ENCODE measurements at regions not wholly inside any gene's neighbourhood (a gene's known extent, or its start where the extent isn't known, plus 50 kb on each side); places are given as distances from the start of the nearest gene placed in this dataset.

GRCh38 chr13:34638897-34639296 is 303.2 kb upstream of the NBEA start:
- H3K4me3 ChIP-seq (ENCODE audit: low read length) = no peak overlapping the region
- no peaks in the 10 kb centered on the region for H3K36me3 ChIP-seq (ENCODE audit: control insufficient read depth, insufficient read depth, low read length)
- no peak overlapping the region for H3K9ac ChIP-seq (ENCODE audit: low read length)
- no peaks in the 10 kb centered on the region for H3K4me1 ChIP-seq (ENCODE audit: control insufficient read depth, insufficient read depth, low read length)
- H3K27ac ChIP-seq (ENCODE audit: low read depth, low read length) = no peak overlapping the region
- H3K27me3 ChIP-seq (ENCODE audit: control insufficient read depth, insufficient read depth, low read length) = no peaks in the 10 kb centered on the region

- Histone ChIP-seq H3K9ac (ENCODE audit: low read length) (no peak overlapping the region), H3K27ac (ENCODE audit: low read depth, low read length) (no peak overlapping the region), H3K4me1 (ENCODE audit: control insufficient read depth, insufficient read depth, low read length) (no peaks in the 10 kb centered on the region), H3K36me3 (ENCODE audit: control insufficient read depth, insufficient read depth, low read length) (no peaks in the 10 kb centered on the region), H3K4me3 (ENCODE audit: low read length) (no peak overlapping the region), H3K27me3 (ENCODE audit: control insufficient read depth, insufficient read depth, low read length) (no peaks in the 10 kb centered on the region)
These were observed 301.7 kb upstream of the NBEA start for GRCh38 chr13:34640179-34640992.

- Histone ChIP-seq H3K36me3 (ENCODE audit: control insufficient read depth, insufficient read depth, low read length) (no peaks in the 10 kb centered on the region), H3K9ac (ENCODE audit: low read length) (no peak overlapping the region), H3K4me3 (ENCODE audit: low read length) (no peak overlapping the region), H3K4me1 (ENCODE audit: control insufficient read depth, insufficient read depth, low read length) (no peaks in the 10 kb centered on the region), H3K27me3 (ENCODE audit: control insufficient read depth, insufficient read depth, low read length) (no peaks in the 10 kb centered on the region), H3K27ac (ENCODE audit: low read depth, low read length) (no peak overlapping the region)
These were observed 301.1 kb upstream of the NBEA start for GRCh38 chr13:34640993-34641330.

- Histone ChIP-seq H3K9ac (ENCODE audit: low read length) (no peak overlapping the region), H3K4me1 (ENCODE audit: control insufficient read depth, insufficient read depth, low read length) (no peaks in the 10 kb centered on the region), H3K4me3 (ENCODE audit: low read length) (no peak overlapping the region), H3K36me3 (ENCODE audit: control insufficient read depth, insufficient read depth, low read length) (no peaks in the 10 kb centered on the region), H3K27me3 (ENCODE audit: control insufficient read depth, insufficient read depth, low read length) (no peaks in the 10 kb centered on the region), H3K27ac (ENCODE audit: low read depth, low read length) (no peak overlapping the region)
These were observed 294.5 kb upstream of the NBEA start for GRCh38 chr13:34647379-34648150.

- H3K27ac ChIP-seq (ENCODE audit: low read depth, low read length) = no peak overlapping the region
- H3K4me3 ChIP-seq (ENCODE audit: low read length) = no peak overlapping the region
These were observed 287.9 kb upstream of the NBEA start for GRCh38 chr13:34654203-34654602.

GRCh38 chr13:34654647-34655046 is 287.4 kb upstream of the NBEA start:
- H3K36me3 ChIP-seq (ENCODE audit: control insufficient read depth, insufficient read depth, low read length) = no peaks in the 10 kb centered on the region
- H3K27me3 ChIP-seq (ENCODE audit: control insufficient read depth, insufficient read depth, low read length) = no peaks in the 10 kb centered on the region
- peaks cover 3% of the 10 kb centered on the region for H3K4me1 ChIP-seq (ENCODE audit: control insufficient read depth, insufficient read depth, low read length)
- H3K4me3 ChIP-seq (ENCODE audit: low read length) = no peak overlapping the region
- H3K9ac ChIP-seq (ENCODE audit: low read length) = no peak overlapping the region
- no peak overlapping the region for H3K27ac ChIP-seq (ENCODE audit: low read depth, low read length)

More at GRCh38 chr13:34654203-34654602, 287.9 kb upstream of the NBEA start:
- H3K9ac ChIP-seq (ENCODE audit: low read length) = no peak overlapping the region
- no peaks in the 10 kb centered on the region for H3K36me3 ChIP-seq (ENCODE audit: control insufficient read depth, insufficient read depth, low read length)
- no peaks in the 10 kb centered on the region for H3K27me3 ChIP-seq (ENCODE audit: control insufficient read depth, insufficient read depth, low read length)
- H3K4me1 ChIP-seq (ENCODE audit: control insufficient read depth, insufficient read depth, low read length) = peaks cover 3% of the 10 kb centered on the region

- Histone ChIP-seq H3K27ac (ENCODE audit: low read depth, low read length) (no peak overlapping the region), H3K4me3 (ENCODE audit: low read length) (no peak overlapping the region), H3K9ac (ENCODE audit: low read length) (no peak overlapping the region), H3K27me3 (ENCODE audit: control insufficient read depth, insufficient read depth, low read length) (no peaks in the 10 kb centered on the region), H3K36me3 (ENCODE audit: control insufficient read depth, insufficient read depth, low read length) (no peaks in the 10 kb centered on the region), H3K4me1 (ENCODE audit: control insufficient read depth, insufficient read depth, low read length) (peaks cover 3% of the 10 kb centered on the region)
These were observed 286.5 kb upstream of the NBEA start for GRCh38 chr13:34655554-34655953.

- Histone ChIP-seq H3K4me1 (ENCODE audit: control insufficient read depth, insufficient read depth, low read length) (peaks cover 3% of the 10 kb centered on the region), H3K27me3 (ENCODE audit: control insufficient read depth, insufficient read depth, low read length) (no peaks in the 10 kb centered on the region), H3K9ac (ENCODE audit: low read length) (no peak overlapping the region), H3K36me3 (ENCODE audit: control insufficient read depth, insufficient read depth, low read length) (no peaks in the 10 kb centered on the region), H3K27ac (ENCODE audit: low read depth, low read length) (no peak overlapping the region), H3K4me3 (ENCODE audit: low read length) (no peak overlapping the region)
These were observed 284.4 kb upstream of the NBEA start for GRCh38 chr13:34657716-34658115.

- Histone ChIP-seq H3K4me1 (ENCODE audit: control insufficient read depth, insufficient read depth, low read length) (no peaks in the 10 kb centered on the region), H3K27ac (ENCODE audit: low read depth, low read length) (no peak overlapping the region), H3K27me3 (ENCODE audit: control insufficient read depth, insufficient read depth, low read length) (no peaks in the 10 kb centered on the region), H3K36me3 (ENCODE audit: control insufficient read depth, insufficient read depth, low read length) (no peaks in the 10 kb centered on the region), H3K9ac (ENCODE audit: low read length) (no peak overlapping the region), H3K4me3 (ENCODE audit: low read length) (no peak overlapping the region)
These were observed 274.5 kb upstream of the NBEA start for GRCh38 chr13:34667286-34668218.

GRCh38 chr13:34671137-34671536 is 270.9 kb upstream of the NBEA start:
- H3K4me3 ChIP-seq (ENCODE audit: low read length) = no peak overlapping the region
- H3K4me1 ChIP-seq (ENCODE audit: control insufficient read depth, insufficient read depth, low read length) = no peaks in the 10 kb centered on the region
- H3K36me3 ChIP-seq (ENCODE audit: control insufficient read depth, insufficient read depth, low read length) = no peaks in the 10 kb centered on the region
- no peaks in the 10 kb centered on the region for H3K27me3 ChIP-seq (ENCODE audit: control insufficient read depth, insufficient read depth, low read length)
- H3K27ac ChIP-seq (ENCODE audit: low read depth, low read length) = no peak overlapping the region
- no peak overlapping the region for H3K9ac ChIP-seq (ENCODE audit: low read length)

- Histone ChIP-seq H3K4me3 (ENCODE audit: low read length) (no peak overlapping the region), H3K27ac (ENCODE audit: low read depth, low read length) (no peak overlapping the region), H3K9ac (ENCODE audit: low read length) (no peak overlapping the region), H3K27me3 (ENCODE audit: control insufficient read depth, insufficient read depth, low read length) (no peaks in the 10 kb centered on the region), H3K36me3 (ENCODE audit: control insufficient read depth, insufficient read depth, low read length) (no peaks in the 10 kb centered on the region), H3K4me1 (ENCODE audit: control insufficient read depth, insufficient read depth, low read length) (no peaks in the 10 kb centered on the region)
These were observed 269.4 kb upstream of the NBEA start for GRCh38 chr13:34672631-34673030.

- Histone ChIP-seq H3K9ac (ENCODE audit: low read length) (no peak overlapping the region), H3K4me1 (ENCODE audit: control insufficient read depth, insufficient read depth, low read length) (no peaks in the 10 kb centered on the region), H3K36me3 (ENCODE audit: control insufficient read depth, insufficient read depth, low read length) (no peaks in the 10 kb centered on the region), H3K27me3 (ENCODE audit: control insufficient read depth, insufficient read depth, low read length) (no peaks in the 10 kb centered on the region), H3K4me3 (ENCODE audit: low read length) (no peak overlapping the region), H3K27ac (ENCODE audit: low read depth, low read length) (no peak overlapping the region)
These were observed 266.4 kb upstream of the NBEA start for GRCh38 chr13:34675626-34676025.
